ENCODE measurements at regions not wholly inside any gene's neighbourhood (a gene's known extent, or its start where the extent isn't known, plus 50 kb on each side); places are given as distances from the start of the nearest gene placed in this dataset.

- Histone ChIP-seq H3K27me3 (peaks cover 0 to 14% (median 0%) of the 10 kb centered on the region in 11 experiments; a peak in 3 of 22 replicates), H3K27ac (no peak overlapping the region), H3K36me3 (no peaks in the 10 kb centered on the region), H3K9ac (no peak overlapping the region; a peak in 1 of 22 replicates), H4K20me1 (peaks cover 0 to 6% (median 0%) of the 10 kb centered on the region in 11 experiments; a peak in 1 of 22 replicates), H3K4me2 (peak overlapping the region in 9 of 11 experiments; percentile 4 to 83 (median 72); a peak in 18 of 22 replicates), H3K4me1 (peaks cover 30 to 79% (median 65%) of the 10 kb centered on the region in 10 experiments), H3K9me3 (replicated peaks in 1 of 11) (no peaks in the 10 kb centered on the region), H3K4me3 (no peak overlapping the region)
- no peak for TF ChIP-seq Cebpa-rat (IDR thresholded peaks at IDR 0.05)
Observed at GRCh38 chr2:20556756-20557155, 94.1 kb downstream of the HS1BP3 start.

GRCh38 chr2:20557226-20557625 lies 93.7 kb downstream of the HS1BP3 start:
- Histone ChIP-seq H3K4me2 (peak overlapping the region in 9 of 11 experiments; percentile 4 to 83 (median 72); a peak in 17 of 22 replicates), H4K20me1 (peaks cover 0 to 6% (median 0%) of the 10 kb centered on the region in 11 experiments; a peak in 1 of 22 replicates), H3K36me3 (no peaks in the 10 kb centered on the region), H3K4me3 (no peak overlapping the region), H3K9ac (no peak overlapping the region), H3K27ac (no peak overlapping the region), H3K9me3 (replicated peaks in 1 of 11) (no peaks in the 10 kb centered on the region), H3K27me3 (peaks cover 0 to 15% (median 0%) of the 10 kb centered on the region in 11 experiments; a peak in 3 of 22 replicates), H3K4me1 (peaks cover 25 to 79% (median 62%) of the 10 kb centered on the region in 10 experiments)
- TF ChIP-seq Cebpa-rat (IDR thresholded peaks at IDR 0.05), result no peak

DNA sequence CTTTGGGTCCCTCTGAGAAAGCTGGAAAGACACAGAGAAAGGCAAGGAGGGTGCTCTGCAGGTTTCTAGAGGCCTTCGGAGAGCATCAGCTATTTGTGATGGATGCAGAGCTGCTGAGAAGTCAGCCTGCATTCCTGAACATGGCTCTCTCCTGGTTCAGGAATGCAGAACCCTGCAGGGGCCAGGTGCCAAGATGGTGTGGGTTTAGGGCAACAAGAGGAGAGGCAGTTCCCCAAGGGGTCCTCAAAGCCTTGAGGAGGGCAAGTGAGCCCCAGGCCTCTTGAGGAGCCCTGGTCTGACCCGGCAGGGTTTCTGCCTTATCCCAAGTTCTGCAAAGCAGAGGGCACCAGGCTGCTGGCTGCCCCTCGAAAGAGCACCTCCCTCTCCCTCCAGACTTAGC lies 93.3 kb downstream of the HS1BP3 start:
- no peaks in the 10 kb centered on the region for H3K9me3 ChIP-seq (replicated peaks in 1 of 11)
- H3K36me3 ChIP-seq, result no peaks in the 10 kb centered on the region
- H3K4me2 ChIP-seq, result peak overlapping the region in 8 of 11 experiments; percentile 50 to 83 (median 72); a peak in 15 of 22 replicates
- no peak overlapping the region for H3K9ac ChIP-seq
- TF ChIP-seq Cebpa-rat (IDR thresholded peaks at IDR 0.05), result no peak
- no peak overlapping the region for H3K27ac ChIP-seq
- peaks cover 27 to 79% (median 65%) of the 10 kb centered on the region in 10 experiments for H3K4me1 ChIP-seq
- H3K27me3 ChIP-seq, result peaks cover 0 to 20% (median 0%) of the 10 kb centered on the region in 11 experiments; a peak in 4 of 22 replicates
- H3K4me3 ChIP-seq, result no peak overlapping the region
- peaks cover 0 to 6% (median 0%) of the 10 kb centered on the region in 11 experiments; a peak in 1 of 22 replicates for H4K20me1 ChIP-seq

GRCh38 chr2:20558391-20559150 lies 92.3 kb downstream of the HS1BP3 start:
- peaks cover 0 to 6% (median 0%) of the 10 kb centered on the region in 11 experiments; a peak in 1 of 22 replicates for H4K20me1 ChIP-seq
- H3K36me3 ChIP-seq, result no peaks in the 10 kb centered on the region
- H3K9me3 ChIP-seq (replicated peaks in 1 of 11), result no peaks in the 10 kb centered on the region
- no peak overlapping the region for H3K4me3 ChIP-seq
- no peak overlapping the region for H3K9ac ChIP-seq
- H3K27me3 ChIP-seq, result peaks cover 0 to 22% (median 0%) of the 10 kb centered on the region in 11 experiments; a peak in 4 of 22 replicates
- H3K4me1 ChIP-seq, result peaks cover 31 to 84% (median 75%) of the 10 kb centered on the region in 10 experiments
- TF ChIP-seq Cebpa-rat (IDR thresholded peaks at IDR 0.05), result no peak
- H3K4me2 ChIP-seq, result peak overlapping the region in 8 of 11 experiments; percentile 16 to 83 (median 72); a peak in 11 of 22 replicates
- no peak overlapping the region for H3K27ac ChIP-seq

DNA sequence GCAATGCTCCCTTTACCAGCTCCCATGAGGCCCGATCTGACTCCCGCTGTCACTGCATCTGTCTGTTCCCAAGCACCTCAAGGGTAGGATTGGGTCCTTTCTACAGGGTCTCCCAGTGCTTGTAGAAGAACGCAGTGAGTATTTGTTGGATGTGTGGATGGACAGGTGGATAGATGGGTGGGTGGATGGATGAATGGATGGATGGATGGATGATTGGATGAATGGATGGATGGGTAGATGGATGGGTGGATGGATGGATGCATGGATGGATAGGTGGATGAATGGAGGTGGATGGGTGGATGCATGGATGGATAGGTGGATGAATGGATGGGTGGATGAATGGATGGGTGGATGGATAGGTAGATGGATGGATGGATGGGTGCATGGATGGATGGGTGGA lies 91.6 kb downstream of the HS1BP3 start:
- Histone ChIP-seq H3K36me3 (no peaks in the 10 kb centered on the region), H3K4me1 (peaks cover 31 to 92% (median 82%) of the 10 kb centered on the region in 10 experiments), H3K9ac (no peak overlapping the region), H3K4me2 (peak overlapping the region in 1 of 11 experiments; percentile 72; a peak in 1 of 22 replicates), H3K4me3 (no peak overlapping the region), H4K20me1 (peaks cover 0 to 6% (median 0%) of the 10 kb centered on the region in 11 experiments; a peak in 1 of 22 replicates), H3K27ac (no peak overlapping the region), H3K27me3 (peaks cover 0 to 22% (median 0%) of the 10 kb centered on the region in 11 experiments; a peak in 4 of 22 replicates), H3K9me3 (replicated peaks in 1 of 11) (no peaks in the 10 kb centered on the region)
- no peak for TF ChIP-seq Cebpa-rat (IDR thresholded peaks at IDR 0.05)

GRCh38 chr2:20560011-20560410 lies 90.9 kb downstream of the HS1BP3 start:
- peaks cover 0 to 22% (median 0%) of the 10 kb centered on the region in 11 experiments; a peak in 4 of 22 replicates for H3K27me3 ChIP-seq
- H4K20me1 ChIP-seq, result peaks cover 0 to 6% (median 0%) of the 10 kb centered on the region in 11 experiments; a peak in 1 of 22 replicates
- no peak overlapping the region for H3K27ac ChIP-seq
- H3K9me3 ChIP-seq (replicated peaks in 1 of 11), result no peaks in the 10 kb centered on the region
- no peak overlapping the region for H3K4me3 ChIP-seq
- peaks cover 31 to 94% (median 84%) of the 10 kb centered on the region in 10 experiments for H3K4me1 ChIP-seq
- H3K4me2 ChIP-seq, result peak overlapping the region in 9 of 11 experiments; percentile 30 to 88 (median 61); a peak in 12 of 22 replicates
- H3K9ac ChIP-seq, result no peak overlapping the region
- no peaks in the 10 kb centered on the region for H3K36me3 ChIP-seq
- no peak for TF ChIP-seq Cebpa-rat (IDR thresholded peaks at IDR 0.05)

DNA sequence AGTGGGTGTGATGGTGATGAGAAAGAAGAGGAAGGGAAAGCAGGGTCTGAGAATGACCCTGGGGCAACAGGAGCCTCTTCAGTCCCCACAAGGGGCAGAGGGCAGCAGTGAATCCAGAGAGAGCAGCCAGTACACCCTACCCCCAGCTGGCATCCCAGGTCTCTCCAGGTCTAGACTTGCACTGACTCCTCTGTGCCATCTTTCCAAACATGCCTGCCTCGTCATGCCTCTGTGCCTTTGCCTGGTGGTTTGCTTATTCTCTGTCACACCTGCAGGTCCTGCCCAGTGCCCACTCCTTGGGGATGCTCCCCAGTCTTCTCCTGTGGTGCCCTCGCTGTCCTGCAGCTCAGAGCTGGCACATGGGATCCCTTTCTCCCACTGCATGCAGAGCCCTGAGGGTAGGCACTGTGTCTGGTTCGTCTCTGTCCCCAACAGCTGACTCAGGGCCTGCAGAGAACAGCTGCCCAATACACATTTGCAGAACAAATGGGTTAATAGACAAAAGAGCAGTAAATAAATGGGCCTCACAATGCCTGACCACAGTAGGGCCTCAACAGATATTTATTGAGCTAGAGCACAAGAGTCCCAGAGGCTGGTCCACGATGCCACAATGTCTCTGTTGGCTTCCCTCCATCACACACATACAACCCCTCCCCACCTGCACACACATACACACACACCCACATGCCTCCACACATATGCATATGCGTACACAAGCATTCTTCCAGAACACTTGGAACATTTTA lies 89.8 kb downstream of the HS1BP3 start:
- Histone ChIP-seq H3K9me3 (replicated peaks in 1 of 11) (no peaks in the 10 kb centered on the region), H3K36me3 (no peaks in the 10 kb centered on the region), H3K4me1 (peaks cover 31 to 94% (median 84%) of the 10 kb centered on the region in 10 experiments), H3K27ac (no peak overlapping the region), H3K9ac (no peak overlapping the region), H4K20me1 (peaks cover 0 to 6% (median 0%) of the 10 kb centered on the region in 11 experiments; a peak in 2 of 22 replicates), H3K4me2 (peak overlapping the region; percentile 23 to 88 (median 53); a peak in 20 of 22 replicates), H3K27me3 (peaks cover 0 to 22% (median 0%) of the 10 kb centered on the region in 11 experiments; a peak in 4 of 22 replicates), H3K4me3 (no peak overlapping the region)
- TF ChIP-seq Cebpa-rat (IDR thresholded peaks at IDR 0.05), result no peak

DNA sequence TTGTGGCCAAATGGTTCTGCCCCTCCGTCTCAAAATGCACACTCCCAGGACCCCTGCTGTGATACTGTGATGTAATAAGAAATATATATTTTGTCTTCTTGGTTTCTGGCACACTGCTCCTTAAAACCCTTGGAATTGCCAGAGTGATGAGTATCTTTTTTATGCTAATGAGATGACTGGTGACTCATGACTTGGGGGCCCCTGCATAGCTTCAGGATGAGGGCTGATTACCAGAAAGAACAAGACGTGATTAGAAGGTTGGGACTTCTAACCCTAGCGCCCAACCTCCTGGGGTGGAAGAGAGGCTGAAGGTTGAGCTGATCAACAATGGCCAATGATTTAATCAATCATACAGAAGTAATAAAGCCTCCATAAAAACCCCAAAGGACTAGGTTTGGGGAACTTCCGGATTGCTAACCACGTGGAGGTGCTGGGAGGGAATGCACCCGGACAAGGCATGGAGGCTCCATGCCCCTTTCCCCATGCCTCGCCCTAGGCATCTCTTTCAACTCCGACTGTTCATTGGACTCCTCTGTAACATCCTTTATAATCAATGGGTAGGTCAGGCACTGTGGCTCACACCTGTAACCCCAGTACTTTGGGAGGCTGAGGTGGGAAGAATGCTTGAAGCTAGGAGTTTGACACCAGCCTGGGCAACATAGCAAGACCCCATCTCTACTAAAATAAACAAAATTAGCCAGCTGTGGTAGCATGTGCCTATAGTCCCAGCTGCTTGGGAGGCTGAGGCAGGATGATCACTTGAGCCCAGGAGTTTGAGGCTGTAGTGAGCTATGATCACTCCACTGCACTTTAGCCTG lies 89.1 kb downstream of the HS1BP3 start:
- no peak for TF ChIP-seq Cebpa-rat (IDR thresholded peaks at IDR 0.05)
- H3K4me3 ChIP-seq, result no peak overlapping the region
- H3K4me1 ChIP-seq, result peaks cover 27 to 94% (median 82%) of the 10 kb centered on the region in 10 experiments
- no peaks in the 10 kb centered on the region for H3K9me3 ChIP-seq (replicated peaks in 1 of 11)
- no peak overlapping the region for H3K27ac ChIP-seq
- peak overlapping the region in 8 of 11 experiments; percentile 8 to 88 (median 70); a peak in 10 of 22 replicates for H3K4me2 ChIP-seq
- no peak overlapping the region for H3K9ac ChIP-seq
- peaks cover 0 to 17% (median 0%) of the 10 kb centered on the region in 11 experiments; a peak in 4 of 22 replicates for H3K27me3 ChIP-seq
- no peaks in the 10 kb centered on the region for H3K36me3 ChIP-seq
- peaks cover 0 to 6% (median 0%) of the 10 kb centered on the region in 11 experiments; a peak in 2 of 22 replicates for H4K20me1 ChIP-seq

Measured in BLaER1 treated with 17β-estradiol and CSF1 and Interleukin-3, amounts not matched to agents 10 nM and 100 nM (cell line).